ENCODE measurements at regions not wholly inside any gene's neighbourhood (a gene's known extent, or its start where the extent isn't known, plus 50 kb on each side); places are given as distances from the start of the nearest gene placed in this dataset.
A peak's percentile ranks its signal among the peaks of the same experiment; 100 is the strongest.
"Not testable (repeated sequence)": the region's sequence is repeated elsewhere in the genome, so short reads cannot be mapped to it uniquely, and the experiment has no call there.

DNA sequence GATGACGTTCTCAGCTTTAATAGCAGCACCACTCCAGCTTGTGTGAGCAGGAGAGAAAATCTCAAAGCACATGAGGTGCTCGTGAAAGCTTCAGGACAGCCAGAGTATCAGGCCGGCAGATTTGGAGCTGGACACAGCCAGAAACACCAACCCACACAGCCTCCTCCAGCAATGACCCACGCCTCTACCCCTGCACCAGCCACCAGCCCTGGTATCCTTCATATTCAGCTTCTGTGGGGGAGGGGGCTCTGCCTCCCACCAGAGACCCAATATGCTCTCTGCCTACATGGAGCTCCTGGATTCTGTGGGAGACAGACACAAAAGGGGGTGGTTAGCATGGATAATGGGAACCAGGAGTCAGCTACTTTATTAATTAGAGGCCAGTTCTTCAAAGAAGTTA lies 133.6 kb upstream of the FMN2 start:
- Mint-ChIP-seq H3K36me3 (no peaks in the 10 kb centered on the region), H3K27ac (no peak overlapping the region), H3K27me3 (peaks cover 0 to 5% (median 5%) of the 10 kb centered on the region in 3 donors), H3K9me3 (peaks cover 0 to 5% (median 0%) of the 10 kb centered on the region in 7 donors), H3K4me3 (no peak overlapping the region), H3K4me1 (no peaks in the 10 kb centered on the region)
- ATAC-seq (ENCODE audit: low read depth in 2 of 2) (no peak), DNase-seq (no peak)

DNA sequence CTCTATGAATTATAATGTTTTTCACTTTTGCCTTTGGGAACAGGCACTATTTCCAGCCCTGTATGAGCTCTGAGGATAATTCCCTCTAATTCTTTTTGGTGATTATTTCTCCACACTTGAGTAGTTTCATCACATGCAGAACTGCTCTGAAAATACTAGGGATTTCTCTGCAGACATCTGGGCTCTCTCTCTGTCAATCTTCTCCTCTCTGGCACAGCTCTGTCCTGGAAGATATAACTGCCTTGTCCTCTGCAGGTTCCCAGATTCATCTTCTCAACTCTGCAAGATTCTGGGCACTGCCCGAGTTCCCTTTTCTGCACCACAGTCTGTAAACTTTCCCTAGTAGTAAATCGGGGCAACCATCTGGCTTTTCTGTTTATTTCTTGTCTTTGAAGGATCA lies 131.3 kb upstream of the FMN2 start:
- H3K36me3 Mint-ChIP-seq: no peaks in the 10 kb centered on the region
- ATAC-seq (ENCODE audit: low read depth in 2 of 2) (no peak), DNase-seq (no peak)
- H3K27me3 Mint-ChIP-seq: peaks cover 0 to 8% (median 5%) of the 10 kb centered on the region in 3 donors
- peaks cover 0 to 5% (median 2%) of the 10 kb centered on the region in 7 donors for H3K9me3 Mint-ChIP-seq
- H3K27ac Mint-ChIP-seq: no peak overlapping the region
- H3K4me1 Mint-ChIP-seq: no peaks in the 10 kb centered on the region
- no peak overlapping the region for H3K4me3 Mint-ChIP-seq

DNA sequence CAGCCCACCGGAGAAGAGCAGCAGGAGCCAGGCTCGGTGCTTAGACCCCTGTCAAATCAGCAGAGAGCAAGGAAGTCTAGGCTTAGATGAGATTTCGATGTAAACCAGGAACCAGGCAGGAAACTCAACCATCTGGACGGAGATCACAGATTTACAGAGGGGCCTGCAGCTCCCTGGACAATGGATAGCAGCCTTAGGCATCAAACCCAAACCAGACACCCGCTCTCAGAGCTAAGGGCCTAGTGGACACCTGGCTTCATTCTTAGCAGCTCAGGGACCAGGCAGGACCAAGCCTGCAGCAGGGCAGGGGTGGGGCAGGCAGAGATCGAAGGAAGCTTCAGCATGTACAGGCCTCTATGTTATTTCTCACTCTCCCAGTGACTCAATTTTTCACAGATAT lies 127.8 kb upstream of the FMN2 start:
- DNase-seq (no peak), ATAC-seq (ENCODE audit: low read depth in 2 of 2) (no peak)
- Mint-ChIP-seq H3K36me3 (no peaks in the 10 kb centered on the region), H3K4me1 (no peaks in the 10 kb centered on the region), H3K27ac (no peak overlapping the region), H3K9me3 (peaks cover 0 to 5% (median 0%) of the 10 kb centered on the region in 7 donors), H3K27me3 (peaks cover 0 to 8% (median 5%) of the 10 kb centered on the region in 3 donors), H3K4me3 (no peak overlapping the region)

DNA sequence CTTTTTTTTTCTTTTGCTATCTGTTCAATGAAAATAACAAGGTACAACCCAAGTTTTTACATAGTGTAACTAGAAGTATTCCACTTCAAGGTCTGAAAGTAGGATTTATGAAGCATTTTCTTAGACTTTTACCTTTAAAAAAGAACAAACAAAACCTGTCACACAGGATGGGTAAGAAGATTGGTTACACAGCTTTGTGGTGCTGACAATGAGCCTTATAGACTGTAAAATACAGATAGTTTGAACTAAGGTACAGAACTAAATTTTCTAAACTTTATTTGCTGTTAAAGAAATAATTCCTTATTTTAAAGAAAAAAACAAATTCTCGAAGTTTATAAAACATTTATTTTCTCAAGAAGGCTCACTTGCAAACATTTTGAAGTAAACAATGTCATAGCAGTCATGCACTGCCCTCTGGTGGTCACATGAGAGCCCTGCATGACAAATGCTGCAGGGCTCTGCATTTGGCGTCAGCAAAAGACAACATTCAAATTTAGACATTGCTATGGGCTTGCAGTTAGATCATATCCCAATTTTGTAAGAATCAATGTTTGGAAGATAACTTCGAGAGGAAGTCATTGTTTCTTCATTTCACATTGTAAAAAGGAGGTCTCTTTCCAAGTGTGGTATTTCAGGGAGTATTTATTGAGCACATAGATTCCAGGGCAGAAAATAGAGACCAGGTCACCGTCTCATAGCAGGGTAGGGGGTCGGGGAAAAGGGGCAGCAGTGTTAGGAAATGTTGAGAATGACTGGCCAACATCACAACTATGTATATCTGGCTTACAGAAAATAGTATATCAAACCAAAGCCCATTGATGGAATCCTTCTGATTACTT lies 115.3 kb upstream of the FMN2 start:
- Mint-ChIP-seq H3K36me3 (peaks cover 6 to 9% of the 10 kb centered on the region in 2 donors), H3K27me3 (no peaks in the 10 kb centered on the region), H3K27ac (peak overlapping the region in 1 of 6 donors; percentile 1), H3K4me1 (no peaks in the 10 kb centered on the region), H3K4me3 (no peak overlapping the region), H3K9me3 (peaks cover 12 to 31% (median 22%) of the 10 kb centered on the region in 7 donors)
- ATAC-seq (ENCODE audit: low read depth in 2 of 2) (no peak), DNase-seq (peak; percentile 2)

DNA sequence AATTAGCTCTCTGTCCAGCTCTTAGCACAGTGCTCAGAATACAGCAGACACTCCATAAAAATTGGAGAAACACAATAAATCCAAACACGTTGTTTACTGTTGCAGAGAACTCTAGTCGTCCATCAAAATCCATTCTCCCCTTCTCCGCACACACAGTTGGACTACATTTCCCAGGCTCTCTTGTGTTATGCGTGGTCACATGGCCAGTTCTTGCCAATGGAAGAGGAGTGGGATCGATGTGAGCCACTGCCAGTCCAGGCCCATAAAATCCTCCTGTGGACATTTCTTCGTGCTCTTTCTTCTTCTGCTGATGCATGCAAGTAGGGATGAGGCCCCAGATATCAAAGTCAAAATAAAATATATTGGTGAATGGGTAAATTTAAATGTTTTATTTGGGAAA lies 114.3 kb upstream of the FMN2 start:
- H3K27me3 Mint-ChIP-seq: no peaks in the 10 kb centered on the region
- H3K27ac Mint-ChIP-seq: no peak overlapping the region
- ATAC-seq (ENCODE audit: low read depth in 2 of 2) (no peak), DNase-seq (no peak)
- peaks cover 6 to 9% of the 10 kb centered on the region in 2 donors for H3K36me3 Mint-ChIP-seq
- no peak overlapping the region for H3K4me3 Mint-ChIP-seq
- H3K4me1 Mint-ChIP-seq: no peaks in the 10 kb centered on the region
- peaks cover 12 to 38% (median 29%) of the 10 kb centered on the region in 7 donors for H3K9me3 Mint-ChIP-seq

DNA sequence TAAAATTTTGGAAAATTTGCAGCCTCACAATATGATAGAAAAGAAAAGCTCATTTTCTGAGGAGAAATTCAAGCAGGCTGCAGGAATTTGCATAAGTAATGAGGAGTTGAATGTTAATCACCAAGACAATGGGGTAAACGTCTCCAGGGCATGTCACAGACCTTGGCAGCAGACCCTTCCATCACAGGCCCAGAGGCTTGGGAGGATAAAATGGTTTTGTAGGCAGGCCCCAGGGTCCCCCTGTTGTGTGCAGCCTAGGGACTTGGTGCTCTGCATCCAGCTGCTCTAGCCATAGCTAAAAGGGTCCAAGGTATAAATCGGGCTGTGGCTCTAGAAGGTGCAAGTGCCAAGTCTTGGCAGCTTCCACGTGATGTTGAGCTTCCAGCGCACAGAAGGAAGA lies 112.2 kb upstream of the FMN2 start:
- Mint-ChIP-seq H3K4me1 (no peaks in the 10 kb centered on the region), H3K36me3 (peaks cover 11 to 16% of the 10 kb centered on the region in 2 donors), H3K4me3 (no peak overlapping the region), H3K27me3 (no peaks in the 10 kb centered on the region), H3K9me3 (peaks cover 16 to 59% (median 46%) of the 10 kb centered on the region in 7 donors), H3K27ac (no peak overlapping the region)
- DNase-seq: no peak
- ATAC-seq (ENCODE audit: low read depth in 2 of 2): no peak

DNA sequence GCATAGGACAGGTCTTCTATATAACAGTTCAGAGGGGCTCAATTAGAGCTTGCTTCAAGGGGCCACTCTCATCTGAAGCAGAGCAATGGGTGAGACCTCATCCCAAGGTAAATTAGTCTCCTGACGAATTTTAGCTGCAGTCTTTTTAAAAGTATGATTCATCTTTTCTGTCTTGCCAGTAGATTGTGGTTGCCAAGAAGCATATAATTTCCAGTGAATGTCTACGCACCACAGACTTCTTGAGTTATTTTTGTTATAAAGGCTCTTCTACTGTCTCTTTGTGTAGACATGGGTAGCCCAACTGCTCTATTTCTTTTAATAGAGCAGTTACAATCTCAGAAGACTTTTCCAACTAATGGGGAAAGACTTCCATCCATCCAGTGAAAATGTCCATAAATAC lies 108.9 kb upstream of the FMN2 start:
- Mint-ChIP-seq H3K4me3 (no peak overlapping the region), H3K36me3 (peaks cover 11 to 30% of the 10 kb centered on the region in 2 donors), H3K4me1 (no peaks in the 10 kb centered on the region), H3K27me3 (no peaks in the 10 kb centered on the region), H3K27ac (no peak overlapping the region), H3K9me3 (peaks cover 22 to 82% (median 64%) of the 10 kb centered on the region in 7 donors)
- DNase-seq (no peak), ATAC-seq (ENCODE audit: low read depth in 2 of 2) (no peak)

DNA sequence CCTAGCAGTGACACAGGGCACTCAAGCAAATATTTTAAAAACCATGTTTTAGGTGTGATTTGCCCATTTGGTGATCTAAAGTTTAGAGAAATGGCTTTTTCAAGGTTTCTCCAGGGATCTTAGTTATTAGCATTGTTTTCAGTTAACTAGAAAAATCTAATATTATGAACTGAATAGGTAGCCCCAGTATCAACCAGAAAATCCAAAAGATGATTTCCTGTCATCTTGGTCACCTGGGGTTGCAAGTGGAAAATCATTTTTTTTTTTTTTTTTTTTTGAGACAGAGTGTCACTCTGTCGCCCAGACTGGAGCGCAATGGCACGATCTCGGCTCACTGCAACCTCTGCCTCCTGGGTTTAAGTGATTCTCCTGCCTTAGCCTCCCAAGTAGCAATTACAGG lies 106.6 kb upstream of the FMN2 start:
- peaks cover 5 to 21% of the 10 kb centered on the region in 2 donors for H3K36me3 Mint-ChIP-seq
- H3K4me1 Mint-ChIP-seq: no peaks in the 10 kb centered on the region
- no peaks in the 10 kb centered on the region for H3K27me3 Mint-ChIP-seq
- ATAC-seq (ENCODE audit: low read depth in 2 of 2): no peak
- no peak for DNase-seq
- H3K27ac Mint-ChIP-seq: no peak overlapping the region
- peaks cover 13 to 65% (median 52%) of the 10 kb centered on the region in 7 donors for H3K9me3 Mint-ChIP-seq
- H3K4me3 Mint-ChIP-seq: no peak overlapping the region

DNA sequence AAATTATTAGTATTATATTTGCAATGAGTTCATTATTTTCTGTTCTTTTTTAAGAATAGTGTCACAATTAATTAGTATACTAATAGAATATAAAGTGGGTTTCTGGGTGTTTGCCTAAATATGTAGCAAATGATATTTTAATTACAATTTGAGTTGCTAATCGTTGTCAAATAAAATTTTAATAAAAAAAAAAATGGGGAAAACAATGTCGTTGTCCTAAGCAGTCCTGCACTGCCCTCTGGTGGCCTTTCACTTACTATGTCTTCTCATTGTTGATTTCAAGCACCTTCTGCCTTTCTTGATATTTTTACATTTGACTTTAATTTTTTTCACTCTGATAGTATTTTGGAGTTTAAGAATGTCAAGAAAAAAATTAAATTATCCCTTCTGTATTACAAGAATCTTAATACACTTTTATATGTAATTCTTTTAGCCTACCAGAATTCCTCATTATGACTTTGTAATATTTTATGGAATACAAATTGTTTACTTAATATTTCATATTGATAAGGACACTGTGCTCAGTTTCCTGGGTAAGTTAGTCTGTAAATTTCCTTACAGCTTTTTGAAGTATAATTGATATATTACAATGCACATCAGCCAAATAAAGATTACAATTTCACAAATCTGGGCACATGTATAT lies 104.5 kb upstream of the FMN2 start:
- ATAC-seq (ENCODE audit: low read depth in 2 of 2): no peak
- Mint-ChIP-seq H3K27ac (no peak overlapping the region), H3K9me3 (peaks cover 8 to 50% (median 39%) of the 10 kb centered on the region in 7 donors), H3K4me3 (no peak overlapping the region), H3K4me1 (no peaks in the 10 kb centered on the region), H3K27me3 (peaks cover 4 to 5% (median 5%) of the 10 kb centered on the region in 3 donors), H3K36me3 (peaks cover 5 to 21% of the 10 kb centered on the region in 2 donors)
- DNase-seq: no peak

DNA sequence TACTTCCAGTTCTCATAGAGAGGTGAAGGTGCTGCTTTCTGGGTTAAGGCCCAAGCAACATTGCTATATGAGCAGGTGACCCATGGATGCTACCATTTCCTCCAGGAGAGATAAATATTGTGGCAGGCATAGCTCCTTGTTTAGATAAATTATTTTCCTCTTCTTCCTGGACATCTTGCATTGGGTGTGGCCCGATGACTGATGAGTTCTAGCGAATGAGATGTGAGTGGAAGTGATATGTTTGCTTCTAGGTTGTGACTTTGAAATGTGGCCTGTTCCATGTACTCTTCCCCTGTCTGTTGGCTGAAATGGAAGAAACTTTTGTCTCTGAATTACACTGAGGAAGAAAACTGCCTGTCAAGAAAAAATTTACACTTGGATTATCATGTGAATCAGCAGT lies 101.7 kb upstream of the FMN2 start:
- no peak overlapping the region for H3K4me3 Mint-ChIP-seq
- H3K9me3 Mint-ChIP-seq: peaks cover 0 to 22% (median 15%) of the 10 kb centered on the region in 7 donors
- ATAC-seq (ENCODE audit: low read depth in 2 of 2): no peak

DNA sequence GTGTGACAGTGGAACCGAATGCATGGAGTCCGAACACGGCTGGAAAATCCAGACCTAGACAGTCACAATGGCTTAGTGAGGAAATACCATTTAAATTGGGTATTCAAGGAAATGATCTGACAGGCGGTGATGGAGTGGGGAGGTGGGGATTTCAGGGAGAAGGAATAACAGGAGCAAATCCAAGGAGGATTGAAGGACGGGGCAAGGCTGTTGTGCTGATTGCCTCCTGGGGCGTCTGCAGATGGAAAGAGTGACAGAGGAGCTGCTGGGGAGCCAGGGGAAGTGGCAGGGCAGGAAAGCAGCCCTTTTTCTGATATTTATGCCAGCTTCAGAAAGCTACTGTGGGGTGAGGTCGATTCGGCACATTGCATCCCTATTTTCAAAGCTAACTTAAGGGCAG lies 99.1 kb upstream of the FMN2 start:
- not testable (repeated sequence) for ATAC-seq (ENCODE audit: low read depth in 2 of 2); H3K27ac Mint-ChIP-seq; H3K4me3 Mint-ChIP-seq; H3K9me3 Mint-ChIP-seq; DNase-seq; H3K4me1 Mint-ChIP-seq; H3K36me3 Mint-ChIP-seq
- peaks cover 29 to 41% (median 34%) of the 10 kb centered on the region in 3 donors for H3K27me3 Mint-ChIP-seq

More for the DNA sequence above, 101.7 kb upstream of the FMN2 start:
- H3K27me3 Mint-ChIP-seq: peaks cover 11 to 17% (median 11%) of the 10 kb centered on the region in 3 donors
- no peak for DNase-seq
- no peak overlapping the region for H3K27ac Mint-ChIP-seq
- no peaks in the 10 kb centered on the region for H3K4me1 Mint-ChIP-seq
- H3K36me3 Mint-ChIP-seq: peaks cover 0 to 10% of the 10 kb centered on the region in 2 donors

DNA sequence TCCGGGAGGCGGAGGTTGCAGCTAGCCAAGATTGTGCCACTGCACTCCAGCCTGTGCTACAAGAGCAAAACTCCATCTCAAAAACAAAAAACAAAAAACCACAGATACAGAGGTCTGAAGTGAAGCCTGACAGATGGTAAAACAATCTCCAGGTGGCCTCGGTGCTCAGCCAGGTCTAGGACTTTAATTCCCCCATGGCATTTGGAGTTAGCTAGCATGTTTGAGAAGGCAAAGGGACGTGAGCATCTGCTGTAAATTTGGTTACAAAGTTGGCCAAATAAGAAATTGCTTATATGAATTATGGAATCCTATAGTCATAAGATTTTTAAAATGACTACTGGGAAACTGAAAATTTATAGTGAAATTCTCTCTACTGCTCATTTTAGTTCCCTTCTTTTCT lies 98.3 kb upstream of the FMN2 start:
- DNase-seq: no peak
- no peak for ATAC-seq (ENCODE audit: low read depth in 2 of 2)
- H3K4me1 Mint-ChIP-seq: peaks cover 0 to 3% (median 0%) of the 10 kb centered on the region in 3 donors
- peak overlapping the region in 1 of 6 donors; percentile 30 for H3K27ac Mint-ChIP-seq
- peaks cover 0 to 5% (median 0%) of the 10 kb centered on the region in 7 donors for H3K9me3 Mint-ChIP-seq
- no peaks in the 10 kb centered on the region for H3K36me3 Mint-ChIP-seq
- no peak overlapping the region for H3K4me3 Mint-ChIP-seq
- H3K27me3 Mint-ChIP-seq: peaks cover 33 to 46% (median 40%) of the 10 kb centered on the region in 3 donors

DNA sequence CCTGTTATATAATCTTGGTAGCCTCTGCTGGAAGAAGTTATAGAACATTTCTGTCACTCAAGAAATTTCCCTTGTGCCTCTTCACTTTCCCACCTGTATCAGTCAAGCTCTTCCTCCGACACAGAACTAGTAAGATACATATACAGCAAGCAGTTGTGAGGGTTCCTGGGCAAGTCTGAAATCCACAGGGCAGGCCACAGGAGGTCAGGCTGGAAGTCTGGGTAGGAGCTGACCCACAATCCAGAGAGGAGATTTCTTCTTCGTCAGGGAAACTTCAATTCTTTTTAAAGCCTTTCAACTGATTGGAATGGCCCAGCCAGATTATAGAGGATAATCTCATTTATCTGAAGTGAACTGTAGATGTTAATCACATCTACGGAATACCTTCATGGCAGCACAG lies 96.4 kb upstream of the FMN2 start:
- H3K9me3 Mint-ChIP-seq: peaks cover 0 to 7% (median 0%) of the 10 kb centered on the region in 7 donors
- H3K4me1 Mint-ChIP-seq: peaks cover 0 to 3% (median 0%) of the 10 kb centered on the region in 3 donors

DNA sequence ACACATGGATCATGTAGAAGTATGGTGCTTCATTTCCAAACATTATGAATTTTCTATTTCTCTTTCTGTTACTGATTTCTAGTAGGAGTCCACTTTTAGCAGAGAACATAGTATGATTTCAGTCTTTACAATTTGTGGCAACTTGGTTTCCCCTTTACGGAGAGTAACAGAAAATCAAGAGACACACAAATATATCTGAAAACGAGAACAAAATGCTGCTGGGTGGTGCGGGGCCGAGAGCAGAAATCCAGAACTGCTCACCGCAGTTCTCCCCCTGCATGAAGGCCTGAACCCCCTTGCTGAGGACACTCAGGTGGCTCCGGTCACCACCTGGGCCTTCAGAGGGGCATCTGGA lies 94.5 kb upstream of the FMN2 start:
- DNase-seq (no peak), ATAC-seq (ENCODE audit: low read depth in 2 of 2) (no peak)
- peaks cover 45 to 63% (median 47%) of the 10 kb centered on the region in 3 donors for H3K27me3 Mint-ChIP-seq
- H3K36me3 Mint-ChIP-seq: no peaks in the 10 kb centered on the region
- H3K4me1 Mint-ChIP-seq: peaks cover 0 to 3% (median 0%) of the 10 kb centered on the region in 3 donors
- peaks cover 0 to 5% (median 0%) of the 10 kb centered on the region in 7 donors for H3K9me3 Mint-ChIP-seq
- H3K27ac Mint-ChIP-seq: no peak overlapping the region
- peak overlapping the region in 5 of 8 donors; percentile 23 to 63 (median 44) for H3K4me3 Mint-ChIP-seq

More for the DNA sequence above, 96.4 kb upstream of the FMN2 start:
- H3K36me3 Mint-ChIP-seq: no peaks in the 10 kb centered on the region
- peaks cover 48 to 58% (median 52%) of the 10 kb centered on the region in 3 donors for H3K27me3 Mint-ChIP-seq
- H3K27ac Mint-ChIP-seq: no peak overlapping the region
- H3K4me3 Mint-ChIP-seq: no peak overlapping the region
- ATAC-seq (ENCODE audit: low read depth in 2 of 2) (no peak), DNase-seq (no peak)

Data from naive B cell (primary cell).